ENCODE measurements at regions not wholly inside any gene's neighbourhood (a gene's known extent, or its start where the extent isn't known, plus 50 kb on each side); places are given as distances from the start of the nearest gene placed in this dataset.
"Not testable (repeated sequence)": the region's sequence is repeated elsewhere in the genome, so short reads cannot be mapped to it uniquely, and the experiment has no call there.

DNA sequence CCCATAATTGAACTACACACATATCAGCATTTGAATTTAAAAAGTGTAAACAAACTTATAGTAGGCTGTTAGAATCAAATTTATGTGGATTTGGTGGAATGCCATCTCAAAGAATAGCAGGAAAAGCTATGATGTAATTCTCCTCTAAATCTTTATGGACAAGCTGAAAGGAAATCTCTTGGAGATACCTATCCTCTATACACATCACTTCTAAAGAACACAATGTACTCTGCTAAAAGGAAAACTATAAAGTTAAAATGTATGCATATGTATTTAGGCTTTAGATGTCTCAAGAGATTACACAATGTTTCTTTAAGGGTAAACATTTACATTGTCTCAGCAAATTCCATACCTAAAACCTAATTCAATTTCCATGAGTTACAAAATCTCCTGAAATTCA, 323.3 kb downstream of the CRPPA start:
- no peak for DNase-seq (ENCODE audit: low read depth in 2 of 3, low spot score in 2 of 3)

DNA sequence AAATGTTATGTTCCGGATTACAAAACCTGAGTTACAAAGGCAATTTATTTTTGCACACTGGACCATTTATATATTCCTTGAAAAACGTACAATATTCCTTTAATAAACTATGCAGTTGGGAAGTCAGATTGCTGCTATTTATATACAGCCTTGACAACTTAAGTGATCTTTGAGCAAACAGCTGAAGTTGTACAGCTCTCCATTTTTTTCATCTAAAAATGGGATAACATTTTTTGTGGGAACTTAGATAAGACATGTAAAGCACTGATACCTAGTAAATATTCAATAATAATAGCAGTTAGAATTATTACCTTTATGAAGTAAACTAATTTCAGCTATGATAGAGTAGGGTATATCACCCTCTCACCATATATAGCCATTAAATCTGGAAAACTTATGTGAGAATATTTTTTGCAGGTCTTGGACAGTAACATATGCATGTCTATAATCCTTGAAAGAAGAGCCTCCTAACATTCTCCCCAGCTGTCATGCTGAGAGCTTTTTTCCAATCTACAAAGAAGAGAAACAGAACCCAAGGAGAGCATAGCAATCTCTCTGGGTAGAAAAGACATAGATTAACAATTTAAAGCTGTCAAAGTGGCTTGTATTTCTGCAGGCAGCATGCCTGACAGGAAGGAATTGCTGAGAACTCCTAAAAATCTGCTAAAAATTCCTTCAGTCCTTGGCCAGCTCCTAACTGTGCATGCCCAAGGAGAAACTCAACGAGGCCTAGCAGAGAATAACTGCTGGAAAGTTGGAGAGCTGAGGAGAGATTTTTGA, 326.0 kb downstream of the CRPPA start:
- DNase-seq (ENCODE audit: low read depth in 2 of 3, low spot score in 2 of 3): no peak

GRCh38 chr7:16094651-16095050, 326.7 kb downstream of the CRPPA start:
- DNase-seq (ENCODE audit: low read depth in 2 of 3, low spot score in 2 of 3): no peak

DNA sequence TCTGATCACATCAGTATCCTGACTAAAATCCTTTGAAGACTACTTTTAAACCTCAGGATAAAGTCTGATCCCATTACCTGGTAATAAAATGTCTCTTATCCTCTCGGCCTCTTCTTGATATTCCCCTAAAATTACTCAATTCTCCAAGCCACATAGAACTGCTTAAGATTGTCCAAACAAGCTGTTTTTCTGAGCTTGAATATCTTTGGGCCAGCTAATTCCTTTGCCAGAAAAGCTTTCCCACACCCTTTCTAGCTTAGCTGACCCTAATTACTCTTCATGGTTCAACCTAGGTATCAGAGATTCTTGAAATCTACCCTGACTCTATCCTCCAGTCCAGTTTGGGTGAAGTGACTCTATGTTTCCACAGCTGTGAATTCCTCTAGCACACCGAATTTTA, 328.6 kb downstream of the CRPPA start:
- DNase-seq (ENCODE audit: low read depth in 2 of 3, low spot score in 2 of 3): no peak

DNA sequence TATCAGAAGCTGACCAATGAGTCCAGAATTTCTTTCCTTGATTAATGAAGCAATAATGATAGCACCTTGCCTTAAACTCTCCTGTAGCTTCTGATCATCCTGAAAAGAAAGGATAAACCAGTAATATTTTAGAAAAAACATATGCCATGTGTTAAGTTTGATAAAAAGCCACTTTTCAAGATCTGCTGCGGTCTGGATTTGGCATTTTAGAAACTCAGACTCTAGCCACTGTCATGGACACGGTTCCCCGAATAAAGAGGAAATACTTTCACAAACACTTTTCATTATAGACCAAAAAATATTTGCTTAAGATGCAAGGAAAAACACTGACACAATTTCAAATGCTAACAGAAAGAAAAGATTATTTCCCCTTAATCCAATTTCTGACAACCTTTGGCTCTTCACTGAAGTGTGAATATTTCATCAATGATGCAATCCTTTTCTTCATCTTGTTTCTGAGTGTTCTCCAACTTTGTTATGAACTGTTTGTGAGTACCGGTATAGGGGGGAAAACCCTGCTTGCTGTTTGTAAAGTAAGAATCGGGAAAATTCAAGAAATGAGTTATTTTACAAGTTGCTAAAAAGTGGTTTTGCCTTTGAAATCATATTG, 329.5 kb downstream of the CRPPA start:
- DNase-seq (ENCODE audit: low read depth in 2 of 3, low spot score in 2 of 3): peak in 1 of 3 donors; percentile 32

DNA sequence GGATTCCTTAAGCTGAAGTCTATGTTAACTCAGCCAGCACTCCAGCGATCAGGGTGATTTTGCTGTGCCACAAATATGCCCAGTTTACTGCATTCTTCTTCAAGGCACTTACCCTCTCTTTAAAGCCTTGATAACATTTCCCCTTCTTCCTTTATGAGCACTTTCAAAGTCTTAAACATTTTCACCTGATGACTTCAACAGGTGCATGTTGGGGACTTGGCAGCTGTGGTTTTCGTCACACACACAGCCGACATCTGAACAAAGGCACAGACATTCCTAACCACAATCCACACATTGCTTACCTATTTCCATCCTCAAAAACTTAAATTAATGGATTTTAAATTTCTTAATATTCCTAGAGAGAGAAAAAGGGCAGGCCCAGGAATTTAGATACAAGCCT, 331.5 kb downstream of the CRPPA start:
- no peak for DNase-seq (ENCODE audit: low read depth in 2 of 3, low spot score in 2 of 3)

DNA sequence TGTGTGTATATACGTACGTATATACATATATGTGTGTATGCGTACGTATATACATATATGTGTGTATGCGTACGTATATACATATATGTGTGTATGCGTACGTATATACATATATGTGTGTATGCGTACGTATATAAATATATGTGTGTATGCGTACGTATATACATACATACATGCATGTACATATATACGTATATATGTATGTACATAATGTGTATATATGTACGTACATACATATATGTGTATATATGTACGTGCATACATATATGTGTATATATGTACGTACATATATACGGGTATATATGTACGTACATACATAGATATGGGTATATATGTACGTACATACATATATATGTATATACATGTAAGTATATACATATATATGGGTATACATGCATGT, 332.1 kb downstream of the CRPPA start:
- DNase-seq (ENCODE audit: low read depth in 2 of 3, low spot score in 2 of 3): no peak

DNA sequence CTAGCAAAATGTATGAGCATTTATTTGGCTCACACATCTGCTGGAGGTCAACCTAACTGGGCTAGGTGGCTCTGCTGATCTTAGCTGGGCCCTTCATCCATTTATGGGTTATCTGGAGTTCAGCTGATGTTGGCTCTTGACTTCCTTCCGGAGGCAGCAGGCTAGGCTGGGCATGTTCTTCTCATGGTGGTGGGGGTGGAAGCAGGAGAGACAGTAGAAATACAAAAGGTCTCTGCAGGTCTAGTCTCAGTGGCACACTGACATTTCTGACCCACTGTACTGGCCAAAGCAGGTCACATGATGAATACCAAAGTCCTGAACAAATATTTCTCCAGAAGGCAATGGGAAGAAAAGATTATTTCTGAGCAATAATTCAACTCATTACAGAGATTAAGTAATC, 334.6 kb downstream of the CRPPA start:
- no peak for DNase-seq (ENCODE audit: low read depth in 2 of 3, low spot score in 2 of 3)

DNA sequence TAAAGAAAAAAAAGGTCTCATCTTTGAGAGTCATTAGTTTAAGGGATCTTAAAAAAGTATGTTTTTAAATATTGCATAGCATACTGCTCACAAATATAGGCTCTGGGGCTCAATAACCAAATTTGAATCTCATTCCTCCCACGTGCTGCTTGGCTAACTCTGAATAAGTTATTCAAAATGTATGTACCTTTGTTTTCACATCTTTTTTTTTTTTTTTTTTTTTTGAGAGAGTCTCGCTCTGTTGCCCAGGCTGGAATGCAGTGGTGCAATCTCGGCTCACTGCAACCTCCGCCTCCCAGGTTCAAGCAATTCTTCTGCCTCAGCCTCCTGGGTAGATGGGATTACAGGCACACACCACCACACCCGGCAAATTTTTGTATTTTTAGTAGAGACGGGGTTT, 335.6 kb downstream of the CRPPA start:
- not testable (repeated sequence) for DNase-seq (ENCODE audit: low read depth in 2 of 3, low spot score in 2 of 3)

DNA sequence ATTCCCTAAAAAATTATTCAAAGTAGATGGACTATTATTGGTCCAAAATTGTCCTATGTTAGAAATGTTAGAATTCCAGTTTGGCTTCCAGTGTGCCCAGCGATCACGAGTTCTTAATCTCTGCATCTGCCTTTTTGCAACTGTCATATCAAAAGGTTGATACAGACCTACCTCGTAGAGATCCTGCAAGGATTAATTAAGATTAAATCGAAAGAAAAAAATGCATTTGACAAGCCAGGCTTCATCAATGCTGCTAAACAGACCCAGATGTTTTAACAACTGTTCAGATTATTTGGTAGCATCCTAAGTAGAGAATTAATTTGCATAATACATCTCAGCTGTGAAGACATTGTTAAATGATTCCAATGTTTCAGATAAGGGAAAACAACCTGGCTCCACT, 336.5 kb downstream of the CRPPA start:
- DNase-seq (ENCODE audit: low read depth in 2 of 3, low spot score in 2 of 3): no peak

GRCh38 chr7:16084370-16084769, 337.0 kb downstream of the CRPPA start:
- DNase-seq (ENCODE audit: low read depth in 2 of 3, low spot score in 2 of 3): no peak

DNA sequence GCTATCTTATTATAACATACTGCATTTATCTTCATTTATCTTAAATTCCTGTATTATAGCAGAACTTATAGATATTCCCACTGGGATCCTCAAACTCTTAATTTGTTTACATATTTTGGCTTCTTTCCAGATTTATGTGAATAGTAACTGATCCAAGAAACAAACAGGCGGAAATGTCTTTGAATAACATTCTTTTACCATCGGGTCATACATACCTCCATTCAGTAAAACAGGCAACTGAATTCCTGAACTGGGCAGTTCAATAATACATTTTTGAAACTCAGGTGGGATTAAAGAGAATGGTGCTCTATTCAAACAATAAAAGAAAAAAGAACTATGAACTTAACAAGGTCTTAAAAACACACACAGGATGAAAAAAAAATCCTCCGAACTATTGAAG, 337.4 kb downstream of the CRPPA start:
- no peak for DNase-seq (ENCODE audit: low read depth in 2 of 3, low spot score in 2 of 3)

GRCh38 chr7:16080131-16080530, 341.2 kb downstream of the CRPPA start:
- DNase-seq (ENCODE audit: low read depth in 2 of 3, low spot score in 2 of 3): no peak

DNA sequence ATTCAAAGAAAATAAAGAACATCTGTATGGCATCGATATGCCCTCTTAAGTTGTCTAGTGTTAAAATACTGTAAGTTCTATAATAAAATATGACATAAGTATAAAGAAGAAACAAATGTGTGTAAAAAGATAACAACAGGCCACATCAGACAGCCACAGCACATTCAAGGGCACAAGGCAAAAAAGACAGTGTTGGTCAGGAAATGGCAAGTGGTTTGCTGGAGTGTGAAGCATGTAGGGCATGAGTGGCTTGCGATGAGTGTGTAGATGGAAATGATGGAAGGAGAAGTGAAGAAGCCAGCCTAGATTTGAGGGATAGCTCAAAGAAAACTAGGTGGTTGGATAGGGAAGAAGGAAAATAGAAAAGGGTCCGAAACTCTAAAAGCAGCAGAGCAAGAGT, 341.6 kb downstream of the CRPPA start:
- DNase-seq (ENCODE audit: low read depth in 2 of 3, low spot score in 2 of 3): peak in 1 of 3 donors; percentile 46

DNA sequence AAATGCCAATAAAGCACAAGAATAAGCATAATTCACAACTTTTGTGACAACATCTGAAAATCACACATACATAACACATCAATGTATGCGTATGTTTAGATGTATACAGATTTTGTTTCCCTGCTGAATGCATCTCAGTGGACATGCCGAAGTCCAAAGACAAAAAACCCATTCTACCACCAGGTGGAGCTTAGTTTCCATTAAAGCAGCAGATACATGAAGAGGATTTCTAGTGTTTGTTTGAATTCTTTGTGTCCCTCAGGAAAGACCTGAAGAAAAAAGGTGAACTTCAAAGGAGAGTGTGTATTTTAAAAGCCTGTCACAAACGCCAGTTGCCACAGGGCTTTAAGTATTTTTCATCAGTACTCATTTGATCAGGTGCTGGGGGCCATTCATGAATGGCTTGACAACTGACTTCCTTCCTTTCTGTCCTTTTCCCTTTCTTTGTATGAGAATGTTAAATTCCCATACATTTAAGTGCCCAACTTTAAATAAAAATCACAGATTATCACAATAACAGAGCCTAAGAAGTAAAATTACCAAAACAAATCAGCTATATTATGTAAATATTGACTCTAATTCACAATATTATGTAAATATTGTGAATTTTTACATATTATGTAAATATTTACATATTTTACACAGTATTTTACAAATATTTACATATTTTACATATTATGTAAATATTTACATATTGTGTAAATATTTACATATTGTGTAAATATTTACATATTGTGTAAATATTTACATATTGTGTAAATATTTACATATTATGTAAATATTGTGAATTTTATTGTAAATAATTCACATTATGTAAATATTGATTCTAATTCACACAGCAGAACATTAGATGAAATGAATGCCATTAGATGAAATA, 343.0 kb downstream of the CRPPA start:
- DNase-seq (ENCODE audit: low read depth in 2 of 3, low spot score in 2 of 3): peak in 2 of 3 donors; percentile 49 to 71

GRCh38 chr7:16071246-16071857, 350.0 kb downstream of the CRPPA start:
- peak in 2 of 3 donors; percentile 43 to 80 for DNase-seq (ENCODE audit: low read depth in 2 of 3, low spot score in 2 of 3)

DNA sequence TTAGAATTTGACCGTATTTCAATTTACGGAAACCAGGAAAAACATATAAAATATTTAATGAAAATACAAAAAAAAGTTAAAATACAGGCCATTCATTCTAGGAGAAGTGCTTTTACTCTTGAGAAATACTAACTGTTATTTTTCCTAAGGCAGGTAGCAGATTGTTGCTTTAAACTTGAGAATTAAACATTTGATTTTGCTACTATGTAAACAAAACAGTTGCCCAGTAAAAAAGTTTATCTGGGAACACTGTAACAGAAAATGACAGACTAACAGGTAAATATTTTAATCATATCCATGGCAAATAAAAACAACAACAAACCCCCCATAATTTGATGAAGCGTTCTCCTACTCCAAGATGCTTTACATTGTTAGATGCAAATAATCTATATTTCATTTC, 350.5 kb downstream of the CRPPA start:
- DNase-seq (ENCODE audit: low read depth in 2 of 3, low spot score in 2 of 3): no peak

DNA sequence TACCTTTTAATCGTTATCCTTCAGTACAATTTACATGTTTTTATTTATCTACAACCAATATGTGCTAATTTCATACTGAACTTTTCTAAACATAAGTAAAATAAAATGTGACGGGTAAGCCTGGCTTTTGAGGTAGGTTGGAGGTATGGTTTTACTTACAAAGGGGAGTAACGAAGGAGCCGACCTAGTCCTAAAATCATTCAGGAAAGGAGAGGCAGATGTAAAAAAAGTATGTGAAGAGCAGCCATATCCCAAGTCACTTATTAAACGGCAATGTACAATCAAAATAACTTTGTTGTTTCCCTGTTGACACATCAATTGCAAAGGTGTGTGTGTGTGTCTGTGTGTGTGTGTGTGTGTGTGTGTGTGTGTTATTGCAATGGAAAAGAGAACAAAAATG, 351.3 kb downstream of the CRPPA start:
- DNase-seq (ENCODE audit: low read depth in 2 of 3, low spot score in 2 of 3): no peak

DNA sequence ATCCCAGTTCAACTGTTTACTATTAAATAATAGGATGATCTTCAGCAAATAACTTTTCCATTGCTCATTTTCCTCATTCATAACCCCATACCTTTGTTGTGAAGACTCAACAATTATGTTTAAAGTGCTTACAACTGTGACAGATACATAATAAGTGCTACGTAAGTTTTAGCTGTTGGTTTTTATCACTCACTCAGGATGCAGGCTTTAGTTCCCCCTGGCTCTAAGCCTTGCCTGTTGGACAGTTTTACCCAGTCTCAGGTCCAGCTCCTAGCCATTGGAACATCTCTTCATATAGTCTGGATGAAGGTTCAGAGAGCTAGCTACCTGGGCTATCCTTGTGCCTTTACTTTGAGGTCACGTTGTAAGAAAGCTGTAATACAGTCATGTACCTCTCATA, 353.2 kb downstream of the CRPPA start:
- DNase-seq (ENCODE audit: low read depth in 2 of 3, low spot score in 2 of 3): no peak

GRCh38 chr7:16067711-16068110, 353.6 kb downstream of the CRPPA start:
- no peak for DNase-seq (ENCODE audit: low read depth in 2 of 3, low spot score in 2 of 3)

DNA sequence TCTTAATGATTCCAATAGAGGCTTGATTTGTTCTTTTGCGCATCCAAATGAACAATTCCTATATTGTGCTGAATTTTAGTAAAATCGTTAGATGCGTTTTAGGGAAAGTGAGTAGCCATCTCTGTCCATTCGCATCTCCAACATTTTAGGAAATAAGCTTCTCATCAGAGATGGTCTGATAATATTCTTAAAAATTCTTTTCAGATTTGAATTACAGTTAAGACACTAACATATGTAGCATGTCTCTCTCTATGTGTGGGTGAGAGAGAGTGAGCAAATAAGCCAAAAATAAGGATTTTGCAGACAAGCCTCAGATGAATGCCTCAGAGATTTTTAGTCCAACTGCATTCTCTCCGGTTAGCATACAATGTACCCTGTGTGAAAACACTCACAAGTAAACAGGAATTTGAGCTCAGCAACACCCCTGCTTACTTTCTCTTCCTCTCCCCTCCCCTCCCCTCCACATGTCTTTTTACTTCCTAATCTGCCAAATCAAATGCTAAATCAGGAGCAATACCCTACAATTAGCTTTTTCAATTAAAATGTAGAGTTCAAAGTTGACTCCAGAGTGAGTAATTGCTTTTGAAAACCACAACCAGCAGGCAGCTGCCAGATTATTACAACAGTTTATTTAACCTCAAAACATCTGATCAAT, 354.4 kb downstream of the CRPPA start:
- DNase-seq (ENCODE audit: low read depth in 2 of 3, low spot score in 2 of 3): peak in 1 of 3 donors; percentile 38
